ENCODE measurements at regions not wholly inside any gene's neighbourhood (a gene's known extent, or its start where the extent isn't known, plus 50 kb on each side); places are given as distances from the start of the nearest gene placed in this dataset.

- TF ChIP-seq CTCF (optimal IDR thresholded peaks at IDR 0.05 in 1 of 3, IDR thresholded peaks at IDR 0.05 in 1 of 3, conservative IDR thresholded peaks at IDR 0.05 in 1 of 3; ENCODE audit: extremely low read depth in 1 of 3, insufficient read depth in 2 of 3, low read length in 3 of 3), result no peak
- no peak for TF ChIP-seq EZH2 (IDR thresholded peaks at IDR 0.05; ENCODE audit: low read length)
Observed at GRCh38 chr1:164910671-164911070, 351.7 kb downstream of the PBX1 start.

Data from keratinocyte (primary cell).